Esophagus squamous epithelium (tissue), 5 donors: ENCODE measurements at regions not wholly inside any gene's neighbourhood (a gene's known extent, or its start where the extent isn't known, plus 50 kb on each side); places are given as distances from the start of the nearest gene placed in this dataset.

Source experiments
- DNase-seq: peaks from one replicate; lab custom pipeline; 2025; lab: John Stamatoyannopoulos, UW
- H3K27ac ChIP-seq, 4 donors: fragments of 200-600 bp; sonication (generic); one replicate each; pipeline ENCODE4 v1.5.1; 2016 to 2019; ENCODE audit warnings: mild to moderate bottlenecking in 1 of 4
- H3K27me3 ChIP-seq, 4 donors: fragments of 200-600 bp; sonication (generic); 1 replicate in 3 of 4; 2 replicates in 1 of 4; pipeline versions ENCODE4 v1.5.1 to v1.6.0; 2017 to 2021; ENCODE audit warnings: antibody characterized with exemption in 1 of 4
- H3K36me3 ChIP-seq, 3 donors: fragments of 200-600 bp; sonication (generic); one replicate each; pipeline ENCODE4 v1.5.1; 2016 to 2019
- H3K4me1 ChIP-seq, 3 donors: fragments of 200-600 bp; sonication (generic); one replicate each; pipeline ENCODE4 v1.5.1; 2017 to 2019
- H3K4me3 ChIP-seq, 4 donors: fragments of 200-600 bp; sonication (generic); 1 replicate in 3 of 4; 2 replicates in 1 of 4; pipeline ENCODE4 v1.5.1; 2016 to 2019; ENCODE audit warnings: mild to moderate bottlenecking in 2 of 4, moderate library complexity in 1 of 4
- H3K9me3 ChIP-seq, 3 donors: fragments of 200-600 bp; sonication (generic); one replicate each; pipeline ENCODE4 v1.5.1; 2016 to 2019
- POLR2A ChIP-seq, 4 donors: fragments of 450-650 bp; IDR thresholded peaks; one replicate each; pipeline ENCODE4 v1.6.1; 2017; ENCODE audit warnings: antibody characterized with exemption in 4 of 4, mild to moderate bottlenecking in 4 of 4, moderate library complexity in 3 of 4
- WGBS, 2 donors: methylation state at CpG; one replicate each; pipeline ENCODE4 v1.1.5; 2018; 5-methylcytosine and 5-hydroxymethylcytosine counted together
- intact Hi-C: fragments of 100-400 bp; cut with DNase I; formaldehyde crosslinking; loops from one replicate; pipeline ENCODE4 v1.15.0; 2022
- TF ChIP-seq, protein P1 (sequence below), 6 experiments: fragments of 450-650 bp in 4 of 6; fragments of 200-600 bp in 2 of 6; sonication (generic) in 2 of 6; IDR thresholded peaks; one replicate each; pipeline ENCODE4 v1.5.1; 2016 to 2019; ENCODE audit warnings: antibody characterized with exemption in 6 of 6, mild to moderate bottlenecking in 4 of 6, moderate library complexity in 4 of 6
- donor health status: DM: yes; HTN: yes; CAD: no.

DNA sequence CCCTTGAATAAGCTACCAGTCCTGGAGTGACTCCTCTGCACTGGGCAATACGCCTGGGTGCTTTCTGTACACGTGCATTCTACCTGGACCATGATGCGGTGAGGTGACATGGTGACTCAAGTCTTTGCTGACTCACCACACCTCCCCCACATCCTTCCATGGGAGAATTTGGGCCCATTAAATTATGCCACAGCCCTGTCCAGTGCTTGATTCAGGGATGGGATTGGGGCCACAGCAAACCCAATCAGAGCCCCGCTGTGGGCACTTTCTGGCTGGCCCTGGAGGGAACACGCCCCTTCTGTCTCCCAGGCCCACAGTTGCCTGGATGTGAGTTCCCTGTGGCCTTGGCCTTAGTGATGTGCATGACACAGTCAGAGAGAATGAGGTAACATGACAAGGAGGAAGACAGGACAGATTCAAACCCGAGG, 86.9 kb downstream of the LRRC30 start:
- no peak for DNase-seq
- TF ChIP-seq, protein P1, sequence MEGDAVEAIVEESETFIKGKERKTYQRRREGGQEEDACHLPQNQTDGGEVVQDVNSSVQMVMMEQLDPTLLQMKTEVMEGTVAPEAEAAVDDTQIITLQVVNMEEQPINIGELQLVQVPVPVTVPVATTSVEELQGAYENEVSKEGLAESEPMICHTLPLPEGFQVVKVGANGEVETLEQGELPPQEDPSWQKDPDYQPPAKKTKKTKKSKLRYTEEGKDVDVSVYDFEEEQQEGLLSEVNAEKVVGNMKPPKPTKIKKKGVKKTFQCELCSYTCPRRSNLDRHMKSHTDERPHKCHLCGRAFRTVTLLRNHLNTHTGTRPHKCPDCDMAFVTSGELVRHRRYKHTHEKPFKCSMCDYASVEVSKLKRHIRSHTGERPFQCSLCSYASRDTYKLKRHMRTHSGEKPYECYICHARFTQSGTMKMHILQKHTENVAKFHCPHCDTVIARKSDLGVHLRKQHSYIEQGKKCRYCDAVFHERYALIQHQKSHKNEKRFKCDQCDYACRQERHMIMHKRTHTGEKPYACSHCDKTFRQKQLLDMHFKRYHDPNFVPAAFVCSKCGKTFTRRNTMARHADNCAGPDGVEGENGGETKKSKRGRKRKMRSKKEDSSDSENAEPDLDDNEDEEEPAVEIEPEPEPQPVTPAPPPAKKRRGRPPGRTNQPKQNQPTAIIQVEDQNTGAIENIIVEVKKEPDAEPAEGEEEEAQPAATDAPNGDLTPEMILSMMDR (IDR thresholded peaks at IDR 0.05): no peak
- TF ChIP-seq POLR2A (IDR thresholded peaks at IDR 0.05): no peak
- Histone ChIP-seq H3K27me3 (no peaks in the 10 kb centered on the region), H3K27ac (no peak overlapping the region), H3K36me3 (no peaks in the 10 kb centered on the region), H3K4me1 (no peaks in the 10 kb centered on the region), H3K9me3 (peaks cover 0 to 4% (median 0%) of the 10 kb centered on the region in 3 donors), H3K4me3 (no peak overlapping the region)
- intact Hi-C loops: no loop called here
- 52 to 75% methylated on average over 3 to 6 of the region's 6 CpGs for WGBS, 2 donors

DNA sequence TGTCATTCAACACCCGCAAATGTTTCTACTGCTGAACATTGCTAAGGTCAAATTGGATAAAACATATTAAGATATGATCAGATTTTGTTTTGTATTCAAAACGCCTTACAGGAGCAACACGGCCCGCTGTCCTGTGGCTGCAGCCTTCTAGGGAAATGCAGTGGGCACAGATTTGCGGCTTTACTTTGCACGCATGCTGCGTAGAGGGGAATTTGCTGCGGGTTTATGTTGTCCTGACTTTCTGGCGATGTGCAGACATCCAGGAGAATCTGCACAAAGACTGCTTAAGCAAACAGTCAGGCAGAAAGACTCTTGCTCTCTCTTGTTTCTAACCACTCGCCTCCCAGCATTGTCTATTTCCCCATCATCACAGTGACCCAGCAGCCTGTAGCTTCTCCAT, 88.3 kb downstream of the LRRC30 start:
- Histone ChIP-seq H3K9me3 (no peaks in the 10 kb centered on the region), H3K27me3 (no peaks in the 10 kb centered on the region), H3K4me1 (no peaks in the 10 kb centered on the region), H3K36me3 (no peaks in the 10 kb centered on the region), H3K4me3 (no peak overlapping the region), H3K27ac (no peak overlapping the region)
- TF ChIP-seq POLR2A (IDR thresholded peaks at IDR 0.05): no peak
- TF ChIP-seq, protein P1 (IDR thresholded peaks at IDR 0.05): no peak
- no peak for DNase-seq
- intact Hi-C loops: no loop called here
- 80 to 85% methylated on average over 10 of the region's 10 CpGs for WGBS, 2 donors

GRCh38 chr18:7321831-7322230, 90.9 kb downstream of the LRRC30 start:
- intact Hi-C loops: no loop called here
- Histone ChIP-seq H3K4me1 (no peaks in the 10 kb centered on the region), H3K4me3 (no peak overlapping the region), H3K27ac (no peak overlapping the region), H3K9me3 (no peaks in the 10 kb centered on the region), H3K27me3 (no peaks in the 10 kb centered on the region), H3K36me3 (no peaks in the 10 kb centered on the region)
- no peak for DNase-seq
- TF ChIP-seq, protein P1 (IDR thresholded peaks at IDR 0.05): no peak
- TF ChIP-seq POLR2A (IDR thresholded peaks at IDR 0.05): no peak

GRCh38 chr18:7322817-7323485, 92.1 kb downstream of the LRRC30 start:
- no peaks in the 10 kb centered on the region for H3K4me1 ChIP-seq
- WGBS, 2 donors: 44 to 49% methylated on average over 8 of the region's 8 CpGs

GRCh38 chr18:7325126-7325430, 94.2 kb downstream of the LRRC30 start:
- H3K9me3 ChIP-seq: no peaks in the 10 kb centered on the region
- H3K27ac ChIP-seq: no peak overlapping the region
- WGBS, 2 donors: 59 to 63% methylated on average over 2 to 4 of the region's 5 CpGs
- TF ChIP-seq, protein P1 (IDR thresholded peaks at IDR 0.05): no peak
- TF ChIP-seq POLR2A (IDR thresholded peaks at IDR 0.05): no peak
- H3K36me3 ChIP-seq: no peaks in the 10 kb centered on the region
- no peaks in the 10 kb centered on the region for H3K4me1 ChIP-seq
- intact Hi-C loops: no loop called here
- no peak for DNase-seq
- H3K4me3 ChIP-seq: no peak overlapping the region
- no peaks in the 10 kb centered on the region for H3K27me3 ChIP-seq

More at GRCh38 chr18:7322817-7323485, 92.1 kb downstream of the LRRC30 start:
- Histone ChIP-seq H3K4me3 (no peak overlapping the region), H3K27ac (no peak overlapping the region), H3K36me3 (no peaks in the 10 kb centered on the region), H3K27me3 (no peaks in the 10 kb centered on the region), H3K9me3 (no peaks in the 10 kb centered on the region)
- DNase-seq: no peak
- intact Hi-C loops: no loop called here
- TF ChIP-seq POLR2A (IDR thresholded peaks at IDR 0.05): no peak
- TF ChIP-seq, protein P1 (IDR thresholded peaks at IDR 0.05): no peak
